Left ventricle myocardium inferior (tissue), 1 donor: ENCODE measurements at regions not wholly inside any gene's neighbourhood (a gene's known extent, or its start where the extent isn't known, plus 50 kb on each side); places are given as distances from the start of the nearest gene placed in this dataset.

ENCODE experiments used
- DNase-seq: peaks from one replicate; pipeline ENCODE4 v3.0.0-alpha.2; 2020
- H3K27ac ChIP-seq: fragments of 200-600 bp; replicated peaks from 2 replicates; pipeline ENCODE4 v1.8.0; 2021
- H3K27me3 ChIP-seq: fragments of 200-600 bp; 2 replicates; pipeline ENCODE4 v1.8.0; 2021; ENCODE audit warnings: low read depth
- H3K36me3 ChIP-seq: fragments of 200-600 bp; 2 replicates; pipeline ENCODE4 v1.8.0; 2021
- H3K4me1 ChIP-seq: fragments of 200-600 bp; 2 replicates; pipeline ENCODE4 v1.8.0; 2021
- H3K4me3 ChIP-seq: fragments of 200-600 bp; 2 replicates; pipeline ENCODE4 v1.8.0; 2021; ENCODE audit warnings: mild to moderate bottlenecking, moderate library complexity
- H3K9me3 ChIP-seq: fragments of 200-600 bp; replicated peaks from 2 replicates; pipeline ENCODE4 v1.8.0; 2021
- intact Hi-C: fragments of 100-400 bp; cut with micrococcal nuclease; formaldehyde crosslinking; loops from one replicate; pipeline ENCODE4 v1.11.0; 2022
- TF ChIP-seq, protein P1 (sequence below): fragments of 200-600 bp; IDR thresholded peaks from 2 replicates; pipeline ENCODE4 v1.8.0; 2021; ENCODE audit warnings: antibody characterized with exemption, mild to moderate bottlenecking, borderline replicate concordance
- donor health status: DM: no; HTN: yes; CAD: no; lungs with severe emphysema.

DNA sequence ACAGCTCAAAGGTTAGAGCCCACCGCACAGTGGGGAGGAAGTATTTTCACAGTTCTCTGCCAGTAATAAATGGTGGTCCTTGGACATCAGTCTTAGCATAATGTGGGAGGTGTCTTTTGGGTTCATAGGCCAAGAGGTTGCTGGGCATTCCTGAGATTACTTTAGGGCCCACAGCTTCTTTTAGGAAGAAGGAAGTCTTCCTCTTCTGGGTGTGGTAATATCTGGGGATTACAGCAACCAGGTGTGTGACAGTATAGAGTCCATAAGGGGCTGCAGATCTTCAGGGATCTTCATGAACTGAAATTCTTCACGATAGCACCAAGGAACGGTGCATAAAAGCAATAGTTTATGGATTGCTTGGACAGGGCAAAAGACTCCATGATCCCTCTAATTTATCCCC lies 56.2 kb upstream of the PTGR2 start:
- Histone ChIP-seq H3K4me3 (no peak overlapping the region), H3K4me1 (peaks cover 55% of the 10 kb centered on the region), H3K36me3 (no peaks in the 10 kb centered on the region), H3K27me3 (no peaks in the 10 kb centered on the region), H3K27ac (peak overlapping the region; percentile 76), H3K9me3 (no peaks in the 10 kb centered on the region)
- TF ChIP-seq, protein P1, sequence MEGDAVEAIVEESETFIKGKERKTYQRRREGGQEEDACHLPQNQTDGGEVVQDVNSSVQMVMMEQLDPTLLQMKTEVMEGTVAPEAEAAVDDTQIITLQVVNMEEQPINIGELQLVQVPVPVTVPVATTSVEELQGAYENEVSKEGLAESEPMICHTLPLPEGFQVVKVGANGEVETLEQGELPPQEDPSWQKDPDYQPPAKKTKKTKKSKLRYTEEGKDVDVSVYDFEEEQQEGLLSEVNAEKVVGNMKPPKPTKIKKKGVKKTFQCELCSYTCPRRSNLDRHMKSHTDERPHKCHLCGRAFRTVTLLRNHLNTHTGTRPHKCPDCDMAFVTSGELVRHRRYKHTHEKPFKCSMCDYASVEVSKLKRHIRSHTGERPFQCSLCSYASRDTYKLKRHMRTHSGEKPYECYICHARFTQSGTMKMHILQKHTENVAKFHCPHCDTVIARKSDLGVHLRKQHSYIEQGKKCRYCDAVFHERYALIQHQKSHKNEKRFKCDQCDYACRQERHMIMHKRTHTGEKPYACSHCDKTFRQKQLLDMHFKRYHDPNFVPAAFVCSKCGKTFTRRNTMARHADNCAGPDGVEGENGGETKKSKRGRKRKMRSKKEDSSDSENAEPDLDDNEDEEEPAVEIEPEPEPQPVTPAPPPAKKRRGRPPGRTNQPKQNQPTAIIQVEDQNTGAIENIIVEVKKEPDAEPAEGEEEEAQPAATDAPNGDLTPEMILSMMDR: no peak
- intact Hi-C loops: no loop called here
- no peak for DNase-seq

DNA sequence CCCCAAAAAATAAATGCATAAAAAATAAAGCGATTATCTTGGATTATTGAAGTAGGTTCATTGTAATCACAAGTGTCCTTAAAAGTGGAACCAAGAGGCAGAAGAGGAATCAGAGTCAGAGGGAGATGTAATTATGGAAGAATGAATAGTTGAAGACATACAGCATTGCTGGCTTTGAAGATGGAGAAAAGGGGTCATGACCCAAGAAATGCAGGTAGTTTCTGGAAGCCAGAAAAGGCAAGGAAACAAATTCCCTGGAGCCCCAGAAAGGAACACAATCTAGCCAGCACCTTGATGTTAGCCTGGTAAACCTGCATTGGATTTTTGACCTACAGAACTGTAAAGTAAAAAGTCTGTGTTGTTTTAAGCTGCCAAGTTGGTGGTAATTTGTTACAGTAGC lies 57.5 kb upstream of the PTGR2 start:
- intact Hi-C loops: no loop called here
- TF ChIP-seq, protein P1: no peak
- peaks cover 69% of the 10 kb centered on the region for H3K4me1 ChIP-seq
- DNase-seq: no peak
- no peaks in the 10 kb centered on the region for H3K9me3 ChIP-seq
- H3K36me3 ChIP-seq: no peaks in the 10 kb centered on the region
- H3K27ac ChIP-seq: peak overlapping the region; percentile 76
- no peaks in the 10 kb centered on the region for H3K27me3 ChIP-seq
- no peak overlapping the region for H3K4me3 ChIP-seq

DNA sequence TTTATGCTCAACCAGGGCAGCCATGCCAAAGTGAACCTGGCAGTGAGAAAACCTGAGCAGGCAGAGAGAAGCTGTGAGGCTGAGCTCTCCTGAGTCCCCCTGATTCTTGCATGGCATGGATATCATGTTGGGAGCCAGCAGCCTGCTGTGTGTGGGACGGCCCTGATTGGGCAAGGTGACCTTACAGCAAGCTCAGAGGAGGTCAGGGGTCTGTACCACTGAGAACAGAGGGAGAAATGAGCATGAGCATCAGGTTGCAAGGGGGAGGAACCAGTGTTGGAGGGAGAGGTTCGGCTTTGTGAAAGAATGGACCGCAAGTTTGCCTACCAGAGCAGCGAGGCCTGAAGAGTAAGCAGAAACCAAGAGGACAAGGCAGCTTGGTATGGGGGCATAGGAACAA lies 59.1 kb upstream of the PTGR2 start:
- Histone ChIP-seq H3K9me3 (no peaks in the 10 kb centered on the region), H3K4me1 (peaks cover 75% of the 10 kb centered on the region), H3K4me3 (no peak overlapping the region), H3K36me3 (no peaks in the 10 kb centered on the region), H3K27ac (no peak overlapping the region), H3K27me3 (no peaks in the 10 kb centered on the region)
- TF ChIP-seq, protein P1: no peak
- no peak for DNase-seq
- intact Hi-C loops: no loop called here

DNA sequence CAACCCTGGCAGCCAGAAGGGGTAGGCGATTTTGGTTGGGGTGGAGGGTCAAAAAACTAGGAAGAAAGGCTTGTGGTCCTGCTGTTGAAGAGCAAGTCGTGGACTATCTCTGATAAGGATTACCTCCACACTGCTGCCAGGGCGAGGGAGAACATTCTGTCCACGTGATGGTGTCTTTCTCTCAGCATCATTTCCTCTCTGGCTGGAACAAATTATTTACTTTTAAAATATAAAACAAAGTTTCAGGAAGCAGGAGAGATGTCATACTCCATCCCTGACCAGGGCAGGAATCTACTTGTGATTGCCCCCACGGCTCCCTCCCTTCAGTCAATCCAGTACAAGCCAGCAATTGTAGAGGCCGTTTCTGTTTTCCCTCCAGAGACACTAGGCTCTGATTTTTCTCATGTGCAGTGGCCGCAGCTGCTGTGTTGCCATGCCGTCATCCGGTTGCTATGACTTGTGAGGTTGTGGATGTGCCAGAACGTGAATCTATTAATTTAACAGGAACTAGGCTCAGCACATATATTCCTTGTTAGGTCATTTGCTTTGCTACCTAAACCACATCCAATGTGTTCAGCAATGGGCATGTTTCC lies 61.5 kb upstream of the PTGR2 start:
- no peaks in the 10 kb centered on the region for H3K36me3 ChIP-seq
- peaks cover 71% of the 10 kb centered on the region for H3K4me1 ChIP-seq

DNA sequence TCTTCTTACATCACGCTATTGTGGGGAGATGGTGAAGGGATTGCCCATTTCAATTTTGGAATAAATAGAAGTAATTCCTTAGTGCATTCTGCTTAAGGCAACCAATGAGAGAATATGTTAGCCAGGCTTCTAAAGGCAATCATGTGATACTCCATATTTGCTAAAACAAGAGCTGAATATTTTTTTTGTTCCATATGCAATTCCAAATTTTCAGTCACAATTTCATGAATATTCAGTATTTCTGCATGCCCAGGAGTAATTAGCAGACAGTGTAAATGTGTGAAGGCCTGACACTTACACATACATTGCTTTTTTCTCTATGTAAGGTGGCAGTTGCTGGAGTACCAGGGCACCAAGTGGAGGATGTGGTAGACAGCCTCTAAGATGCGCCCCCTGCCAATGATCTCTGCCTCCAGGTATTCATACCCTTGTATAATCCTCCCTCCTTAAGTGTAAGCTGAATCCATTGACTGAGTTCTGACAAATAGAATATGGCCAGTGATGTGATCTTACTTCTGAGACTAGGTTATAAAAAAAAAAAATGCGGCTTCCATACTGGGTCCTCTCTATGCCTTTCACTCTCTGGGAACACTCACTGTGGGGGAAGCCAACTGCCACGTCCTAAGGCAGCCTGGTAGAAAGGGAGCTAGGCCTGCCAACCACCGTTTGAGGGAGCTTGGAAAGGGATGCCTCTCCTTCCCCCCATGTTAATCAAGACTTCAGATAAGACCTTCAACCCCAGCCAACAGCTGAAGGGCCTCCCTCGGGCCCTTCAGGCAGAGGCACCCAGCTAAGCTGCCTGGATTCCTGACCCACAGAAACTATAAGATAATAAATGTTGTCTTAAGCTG lies 62.7 kb upstream of the PTGR2 start:
- DNase-seq: no peak
- Histone ChIP-seq H3K27ac (peak overlapping the region; percentile 99), H3K27me3 (no peaks in the 10 kb centered on the region), H3K9me3 (no peaks in the 10 kb centered on the region), H3K4me1 (peaks cover 73% of the 10 kb centered on the region), H3K4me3 (no peak overlapping the region), H3K36me3 (no peaks in the 10 kb centered on the region)
- TF ChIP-seq, protein P1: no peak
- intact Hi-C loops: loop anchor here (5.0 kb wide), 1 partner anchor 37 kb away; no protein-coding TSS in a partner anchor

More for the DNA sequence above, 61.5 kb upstream of the PTGR2 start:
- TF ChIP-seq, protein P1: no peak
- peak overlapping the region; percentile 99 for H3K27ac ChIP-seq
- no peaks in the 10 kb centered on the region for H3K9me3 ChIP-seq
- no peak overlapping the region for H3K4me3 ChIP-seq
- H3K27me3 ChIP-seq: no peaks in the 10 kb centered on the region
- intact Hi-C loops: loop anchor here (5.0 kb wide), 1 partner anchor 38 kb away; no protein-coding TSS in a partner anchor
- peak; percentile 63 for DNase-seq
